ENCODE measurements at regions not wholly inside any gene's neighbourhood (a gene's known extent, or its start where the extent isn't known, plus 50 kb on each side); places are given as distances from the start of the nearest gene placed in this dataset.
"Not testable (repeated sequence)": the region's sequence is repeated elsewhere in the genome, so short reads cannot be mapped to it uniquely, and the experiment has no call there.

GRCh38 chr5:56375011-56375410 is 141.9 kb upstream of the ANKRD55 start:
- Histone ChIP-seq H3K9me3 (ENCODE audit: control insufficient read depth, low read depth, low read length) (no peaks in the 10 kb centered on the region), H2BK5ac (ENCODE audit: insufficient read length, low read length) (no peak overlapping the region), H2BK120ac (ENCODE audit: low read depth, low read length, poor library complexity, severe bottlenecking) (no peak overlapping the region), H3K23me2 (ENCODE audit: insufficient read length, low read depth, low read length, poor library complexity, severe bottlenecking) (no peaks in the 10 kb centered on the region), H4K8ac (replicated peaks; ENCODE audit: insufficient read length, low read depth, low read length) (no peak overlapping the region), H3T11ph (ENCODE audit: low read length) (no peak overlapping the region), H3K23ac (ENCODE audit: insufficient read length, low read depth, low read length) (no peak overlapping the region), H3K4me2 (ENCODE audit: insufficient read depth, insufficient read length, low read length) (no peak overlapping the region), H3K9ac (ENCODE audit: extremely low read depth, insufficient read length, low read length) (no peak overlapping the region), H2BK20ac (ENCODE audit: low read depth, low read length, poor library complexity, severe bottlenecking) (no peak overlapping the region), H3K14ac (ENCODE audit: insufficient read depth, low read length) (no peak overlapping the region; the same call in 1 of the 2 replicates), H3K79me2 (ENCODE audit: insufficient read depth, low read length) (no peaks in the 10 kb centered on the region), H3K79me1 (ENCODE audit: insufficient read depth, low read depth, low read length, poor library complexity, severe bottlenecking) (no peaks in the 10 kb centered on the region), H4K20me1 (ENCODE audit: control insufficient read depth, insufficient read depth, insufficient read length) (no peaks in the 10 kb centered on the region), H2BK12ac (ENCODE audit: insufficient read length, low read depth, low read length) (no peak overlapping the region), H2AK5ac (ENCODE audit: insufficient read length, low read length) (no peak overlapping the region), H3K27me3 (ENCODE audit: insufficient read depth, low read length) (no peaks in the 10 kb centered on the region), H3K4ac (ENCODE audit: low read depth, low read length) (no peak overlapping the region), H4K5ac (ENCODE audit: insufficient read length, low read depth, low read length) (no peak overlapping the region), H3K27ac (ENCODE audit: insufficient read length, low read depth, low read length) (no peak overlapping the region), H2AFZ (ENCODE audit: low read length) (no peak overlapping the region), H3K18ac (ENCODE audit: insufficient read length, low read depth, low read length) (no peak overlapping the region), H3K56ac (ENCODE audit: insufficient read length, low read depth, low read length) (no peak overlapping the region), H2BK15ac (ENCODE audit: low read depth, low read length) (no peak overlapping the region), H3K4me1 (ENCODE audit: insufficient read depth, low read length) (no peaks in the 10 kb centered on the region), H4K91ac (ENCODE audit: insufficient read length, low read depth, low read length) (no peak overlapping the region)
- WGBS (ENCODE audit: extremely low coverage, insufficient read length, low lambda C conversion rate): no CpG with 5 or more reads among the region's 5 CpGs
- no peak for DNase-seq
- peaks cover 8 to 22% (median 9%) of the 10 kb centered on the region in 3 experiments; a peak in 6 of 7 replicates for H3K36me3 Mint-ChIP-seq (ENCODE audit: insufficient read depth in 1 of 3, low read depth in 3 of 3)
- H3K9me3 Mint-ChIP-seq: peaks cover 32 to 33% of the 10 kb centered on the region in 2 experiments
- no peak overlapping the region for H3K4me3 Mint-ChIP-seq
- TF ChIP-seq CTCF (conservative IDR thresholded peaks at IDR 0.05): no peak
- H3K4me1 Mint-ChIP-seq: no peaks in the 10 kb centered on the region
- H3K27me3 Mint-ChIP-seq (ENCODE audit: low read depth): peaks cover 3% of the 10 kb centered on the region
- no peak overlapping the region for H3K27ac Mint-ChIP-seq

GRCh38 chr5:56372491-56372890 is 139.4 kb upstream of the ANKRD55 start:
- not testable (repeated sequence) for DNase-seq; H3K4ac ChIP-seq (ENCODE audit: low read depth, low read length); H3K14ac ChIP-seq (ENCODE audit: insufficient read depth, low read length); H3K79me1 ChIP-seq (ENCODE audit: insufficient read depth, low read depth, low read length, poor library complexity, severe bottlenecking); H3K4me3 Mint-ChIP-seq; H2BK20ac ChIP-seq (ENCODE audit: low read depth, low read length, poor library complexity, severe bottlenecking); H4K5ac ChIP-seq (ENCODE audit: insufficient read length, low read depth, low read length); H3T11ph ChIP-seq (ENCODE audit: low read length); H2AFZ ChIP-seq (ENCODE audit: low read length); H3K27ac Mint-ChIP-seq; H3K27ac ChIP-seq (ENCODE audit: insufficient read length, low read depth, low read length); H3K4me1 ChIP-seq (ENCODE audit: insufficient read depth, low read length); H3K18ac ChIP-seq (ENCODE audit: insufficient read length, low read depth, low read length); H3K4me2 ChIP-seq (ENCODE audit: insufficient read depth, insufficient read length, low read length); H2BK5ac ChIP-seq (ENCODE audit: insufficient read length, low read length); H4K20me1 ChIP-seq (ENCODE audit: control insufficient read depth, insufficient read depth, insufficient read length); H3K23ac ChIP-seq (ENCODE audit: insufficient read length, low read depth, low read length); H2BK12ac ChIP-seq (ENCODE audit: insufficient read length, low read depth, low read length); H4K91ac ChIP-seq (ENCODE audit: insufficient read length, low read depth, low read length); H3K27me3 ChIP-seq (ENCODE audit: insufficient read depth, low read length); H3K56ac ChIP-seq (ENCODE audit: insufficient read length, low read depth, low read length); H3K9ac ChIP-seq (ENCODE audit: extremely low read depth, insufficient read length, low read length); H3K79me2 ChIP-seq (ENCODE audit: insufficient read depth, low read length); H2BK120ac ChIP-seq (ENCODE audit: low read depth, low read length, poor library complexity, severe bottlenecking); H4K8ac ChIP-seq (replicated peaks; ENCODE audit: insufficient read length, low read depth, low read length); H3K9me3 ChIP-seq (ENCODE audit: control insufficient read depth, low read depth, low read length); H2BK15ac ChIP-seq (ENCODE audit: low read depth, low read length); H3K4me1 Mint-ChIP-seq; H3K27me3 Mint-ChIP-seq (ENCODE audit: low read depth); H3K23me2 ChIP-seq (ENCODE audit: insufficient read length, low read depth, low read length, poor library complexity, severe bottlenecking); H2AK5ac ChIP-seq (ENCODE audit: insufficient read length, low read length)
- Mint-ChIP-seq H3K9me3 (peaks cover 32 to 33% of the 10 kb centered on the region in 2 experiments), H3K36me3 (ENCODE audit: insufficient read depth in 1 of 3, low read depth in 3 of 3) (peaks cover 8 to 22% (median 9%) of the 10 kb centered on the region in 3 experiments; a peak in 6 of 7 replicates)
- WGBS (ENCODE audit: extremely low coverage, insufficient read length, low lambda C conversion rate): no CpG with 5 or more reads among the region's 31 CpGs

Measured in H9 (cell line).